H1 (cell line): ENCODE measurements at regions not wholly inside any gene's neighbourhood (a gene's known extent, or its start where the extent isn't known, plus 50 kb on each side); places are given as distances from the start of the nearest gene placed in this dataset.

Experiments
- CTCF ChIA-PET: fragments of 300-600 bp; sonication (Branson Sonifier 250); formaldehyde crosslinking; loops from one replicate; lab custom pipeline; 2021; ENCODE audit not compliant: partially characterized antibody; lab: Charles Lee
- POLR2A ChIA-PET: fragments of 300-600 bp; sonication (Branson Sonifier 250); formaldehyde crosslinking; loops from one replicate; lab custom pipeline; 2021; ENCODE audit warnings: inconsistent platforms; ENCODE audit not compliant: partially characterized antibody; lab: Charles Lee
- DNase-seq, 2 experiments: peaks; one replicate each; pipeline versions ENCODE4 v3.0.0 to v3.0.0-alpha.2; 2010 to 2022; ENCODE audit warnings: low spot score in 2 of 2, low read depth in 1 of 2, mixed read lengths in 1 of 2
- FAIRE-seq: peaks from 2 replicates; lab custom pipeline; 2011; peaks lifted over from hg19 to GRCh38; lab: Jason Lieb, UNC
- H2AFZ ChIP-seq: 2 replicates; pipeline ENCODE4 v1.8.1; 2012; ENCODE audit warnings: low read length, inconsistent platforms
- H2AK5ac ChIP-seq: 2 replicates; pipeline ENCODE4 v1.6.1; 2013; ENCODE audit warnings: low read depth, low read length
- H2BK120ac ChIP-seq: replicated peaks from 2 replicates; pipeline ENCODE3; 2013; ENCODE audit warnings: low read depth, low read length, inconsistent platforms
- H2BK12ac ChIP-seq: 2 replicates; pipeline ENCODE4 v1.6.1; 2013; ENCODE audit warnings: low read depth, low read length
- H2BK15ac ChIP-seq: 2 replicates; pipeline ENCODE4 v1.6.1; 2013; ENCODE audit warnings: low read length
- H2BK20ac ChIP-seq: 2 replicates; pipeline ENCODE4 v1.6.1; 2013; ENCODE audit warnings: low read length
- H2BK5ac ChIP-seq: 2 replicates; pipeline ENCODE4 v1.6.1; 2013; ENCODE audit warnings: low read depth, low read length
- H3K14ac ChIP-seq: 2 replicates; pipeline ENCODE4 v1.6.1; 2013; ENCODE audit warnings: inconsistent platforms; ENCODE audit not compliant: insufficient read length
- H3K18ac ChIP-seq: 2 replicates; pipeline ENCODE4 v1.6.1; 2013; ENCODE audit warnings: low read length; ENCODE audit errors: extremely low read depth
- H3K23ac ChIP-seq: 2 replicates; pipeline ENCODE4 v1.6.1; 2013; ENCODE audit warnings: inconsistent platforms; ENCODE audit not compliant: insufficient read length
- H3K23me2 ChIP-seq: 2 replicates; pipeline ENCODE4 v1.6.1; 2013; ENCODE audit warnings: low read depth, low read length
- H3K27ac ChIP-seq: 2 replicates; pipeline ENCODE4 v1.6.1; 2011; ENCODE audit warnings: low read depth, low read length, inconsistent platforms
- H3K27me3 ChIP-seq, 4 experiments: replicated peaks in 1 of 4; 1 replicate in 1 of 4; 2 replicates in 3 of 4; pipeline versions ENCODE4 v1.6.1 to v1.8.1; 2011 to 2013; ENCODE audit warnings: low read length in 3 of 4, mild to moderate bottlenecking in 3 of 4, inconsistent platforms in 2 of 4, mixed read lengths in 2 of 4, moderate library complexity in 1 of 4; ENCODE audit not compliant: control insufficient read depth in 3 of 4, insufficient read depth in 3 of 4; ENCODE audit errors: extremely low read depth in 1 of 4
- H3K36me3 ChIP-seq, 4 experiments: 2 replicates each; pipeline versions ENCODE4 v1.6.1 to v1.8.1; 2011 to 2013; ENCODE audit warnings: mild to moderate bottlenecking in 4 of 4, low read length in 3 of 4, moderate library complexity in 2 of 4, control low read depth in 1 of 4, inconsistent platforms in 1 of 4; ENCODE audit not compliant: insufficient read depth in 4 of 4, control insufficient read depth in 2 of 4
- H3K4ac ChIP-seq: replicated peaks from 2 replicates; pipeline ENCODE3; 2013; ENCODE audit warnings: low read length, low read depth, mixed read lengths, inconsistent platforms; ENCODE audit not compliant: insufficient read length
- H3K4me1 ChIP-seq, 4 experiments: replicated peaks in 1 of 4; 1 replicate in 1 of 4; 2 replicates in 3 of 4; pipeline versions ENCODE4 v1.6.1 to v1.8.1; 2011 to 2013; ENCODE audit warnings: low read length in 3 of 4, inconsistent platforms in 2 of 4, mixed read lengths in 1 of 4; ENCODE audit not compliant: insufficient read depth in 4 of 4, control insufficient read depth in 3 of 4
- H3K4me2 ChIP-seq, 2 experiments: 2 replicates each; pipeline versions ENCODE4 v1.6.1 to v1.8.1; 2011 to 2013; ENCODE audit warnings: low read depth in 2 of 2, low read length in 2 of 2, control low read depth in 1 of 2, inconsistent platforms in 1 of 2, mild to moderate bottlenecking in 1 of 2; ENCODE audit not compliant: insufficient read depth in 1 of 2
- H3K4me3 ChIP-seq, 4 experiments: fragments of 200-600, 300-600 bp in 1 of 4; sonication (generic), shearing (Covaris generic), sonication (Bioruptor Twin) in 1 of 4; 2 replicates each; pipeline versions ENCODE4 v1.5.1 to v1.8.1; 2011 to 2016; ENCODE audit warnings: low read length in 4 of 4, low read depth in 3 of 4, control low read depth in 2 of 4, inconsistent platforms in 2 of 4, mild to moderate bottlenecking in 2 of 4, mixed read lengths in 1 of 4, moderate library complexity in 1 of 4; ENCODE audit not compliant: insufficient read depth in 2 of 4; ENCODE audit errors: extremely low read depth in 1 of 4
- H3K56ac ChIP-seq: replicated peaks from 2 replicates; pipeline ENCODE3; 2013; ENCODE audit warnings: low read depth, mild to moderate bottlenecking, mixed read lengths, low read length, inconsistent platforms; ENCODE audit not compliant: insufficient read length
- H3K79me1 ChIP-seq: 2 replicates; pipeline ENCODE4 v1.6.1; 2013; ENCODE audit warnings: low read depth, low read length, control low read depth
- H3K79me2 ChIP-seq, 2 experiments: 2 replicates each; pipeline versions ENCODE4 v1.6.1 to v1.8.1; 2012 to 2013; ENCODE audit warnings: low read length in 2 of 2, mild to moderate bottlenecking in 2 of 2, inconsistent platforms in 1 of 2; ENCODE audit not compliant: insufficient read depth in 2 of 2, control insufficient read depth in 1 of 2
- H3K9ac ChIP-seq, 4 experiments: replicated peaks in 1 of 4; 1 replicate in 1 of 4; 2 replicates in 3 of 4; pipeline versions ENCODE4 v1.6.1 to v1.8.1; 2011 to 2013; ENCODE audit warnings: low read depth in 3 of 4, low read length in 3 of 4, control low read depth in 2 of 4, mild to moderate bottlenecking in 2 of 4, moderate library complexity in 2 of 4, inconsistent platforms in 1 of 4; ENCODE audit errors: extremely low read depth in 1 of 4
- H3K9me3 ChIP-seq, 2 experiments: 2 replicates each; pipeline versions ENCODE4 v1.6.1 to v1.8.1; 2012 to 2013; ENCODE audit warnings: mild to moderate bottlenecking in 2 of 2, moderate library complexity in 2 of 2, control low read depth in 1 of 2, inconsistent platforms in 1 of 2, low read depth in 1 of 2, low read length in 1 of 2, mixed read lengths in 1 of 2; ENCODE audit not compliant: insufficient read depth in 2 of 2
- H4K20me1 ChIP-seq, 2 experiments: replicated peaks in 1 of 2; 2 replicates each; pipeline versions ENCODE3 to v1.8.1; 2011 to 2013; ENCODE audit warnings: inconsistent platforms in 2 of 2, low read length in 2 of 2, mild to moderate bottlenecking in 1 of 2; ENCODE audit not compliant: insufficient read depth in 2 of 2, control insufficient read depth in 1 of 2
- H4K5ac ChIP-seq: 2 replicates; pipeline ENCODE4 v1.6.1; 2013; ENCODE audit warnings: low read length, low read depth, mixed read lengths, inconsistent platforms; ENCODE audit not compliant: insufficient read length
- H4K8ac ChIP-seq: 2 replicates; pipeline ENCODE4 v1.8.0; 2013; ENCODE audit warnings: mild to moderate bottlenecking, moderate library complexity, low read length, inconsistent platforms; ENCODE audit not compliant: insufficient read depth; ENCODE audit errors: extremely low read depth
- H4K91ac ChIP-seq: replicated peaks from 2 replicates; pipeline ENCODE3; 2013; ENCODE audit warnings: low read length, mixed read lengths, inconsistent platforms; ENCODE audit not compliant: insufficient read length
- CBX8 ChIP-seq: fragments of 300-800, 300-1000 bp; sonication (generic); IDR thresholded peaks from 2 replicates; pipeline ENCODE4 v1.7.1; 2016; ENCODE audit warnings: low read depth, low read length, borderline replicate concordance
- CTBP2 ChIP-seq: IDR thresholded peaks from 2 replicates; pipeline ENCODE4 v1.7.0; 2011; ENCODE audit warnings: borderline replicate concordance, mild to moderate bottlenecking, moderate library complexity, mixed read lengths, low read length; ENCODE audit not compliant: insufficient read depth, insufficient read length
- EZH2 ChIP-seq: fragments of 200-600 bp; sonication (generic); IDR thresholded peaks from 2 replicates; pipeline ENCODE4 v1.7.1; 2012; ENCODE audit warnings: low read depth, mild to moderate bottlenecking, moderate library complexity, low read length, inconsistent platforms; ENCODE audit not compliant: severe bottlenecking
- FOSL1 ChIP-seq: IDR thresholded peaks from 2 replicates; pipeline ENCODE4 v1.6.1; 2011; ENCODE audit warnings: mild to moderate bottlenecking, low read depth, low read length, moderate library complexity; ENCODE audit not compliant: insufficient read depth
- GABPA ChIP-seq: IDR thresholded peaks from 2 replicates; pipeline ENCODE4 v1.6.1; 2011; ENCODE audit warnings: mild to moderate bottlenecking, low read length, moderate library complexity, borderline replicate concordance; ENCODE audit not compliant: insufficient read depth
- NRF1 ChIP-seq: IDR thresholded peaks from 2 replicates; pipeline ENCODE4 v1.6.1; 2011; ENCODE audit warnings: mild to moderate bottlenecking, low read depth, low read length, improper control_type of control experiment
- SP1 ChIP-seq: IDR thresholded peaks from 2 replicates; pipeline ENCODE4 v1.6.1; 2011; ENCODE audit warnings: low read depth, low read length
- WGBS, 2 experiments: shearing (Covaris generic) in 1 of 2; methylation state at CpG; one replicate each; pipeline versions ENCODE4 v1.1.6 to v1.1.7; 2013 to 2015; ENCODE audit warnings: low lambda C conversion rate in 2 of 2, mixed read lengths in 2 of 2, inconsistent platforms in 1 of 2, low coverage in 1 of 2, missing lambda C conversion rate in 1 of 2; ENCODE audit not compliant: insufficient replicate concordance in 2 of 2, insufficient coverage in 1 of 2, insufficient read length in 1 of 2; ENCODE audit errors: extremely low coverage in 1 of 2, missing lambda C conversion rate in 1 of 2; 5-methylcytosine and 5-hydroxymethylcytosine counted together
- TF ChIP-seq, protein P1 (sequence below): IDR thresholded peaks from 2 replicates; pipeline ENCODE4 v1.6.1; 2012; ENCODE audit warnings: inconsistent platforms

DNA sequence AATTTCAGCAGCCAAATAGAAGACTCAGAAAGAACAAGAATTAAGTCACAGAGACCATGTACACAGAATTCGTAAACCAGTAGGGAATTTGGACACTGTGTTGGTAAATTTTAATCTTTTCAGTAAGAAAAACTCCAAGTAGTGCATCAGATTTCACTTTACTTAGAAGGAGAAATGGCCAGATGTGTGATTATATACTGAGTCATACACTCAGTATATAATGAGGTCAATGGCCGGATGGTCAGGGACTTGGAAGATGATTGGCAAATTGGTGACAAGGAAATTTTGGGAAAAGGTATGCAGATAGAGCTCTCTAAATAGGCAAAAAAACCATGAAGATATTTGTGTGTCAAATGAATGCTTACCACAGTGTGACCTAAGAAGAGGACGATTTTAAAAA, 399.8 kb upstream of the LRRC7 start:
- H3K27ac ChIP-seq, result no peak overlapping the region
- H3K9ac ChIP-seq, result no peak overlapping the region
- no peak overlapping the region for H3K14ac ChIP-seq
- H2BK15ac ChIP-seq, result no peak overlapping the region
- no peaks in the 10 kb centered on the region for H3K23me2 ChIP-seq
- WGBS, 2 experiments, result 90% methylated on average over 3 of the region's 3 CpGs; no CpG with 5 or more reads in 1 of the 2 experiments
- H3K56ac ChIP-seq, result no peak overlapping the region
- no peak overlapping the region for H2AFZ ChIP-seq
- CTCF ChIA-PET, result interaction anchor here (0.6 to 3.3 kb wide), 2 partner anchors 10 to 13 kb away, joined by 3 to 8 read pairs; no protein-coding TSS in a partner anchor
- no peak overlapping the region for H2AK5ac ChIP-seq
- H3K4me1 ChIP-seq, result no peaks in the 10 kb centered on the region
- H4K20me1 ChIP-seq, result no peaks in the 10 kb centered on the region
- no peaks in the 10 kb centered on the region for H3K36me3 ChIP-seq
- H4K8ac ChIP-seq, result no peak overlapping the region
- no peak overlapping the region for H3K4me2 ChIP-seq
- H3K27me3 ChIP-seq, result no peaks in the 10 kb centered on the region
- H3K18ac ChIP-seq, result no peak overlapping the region
- no peak overlapping the region for H2BK120ac ChIP-seq
- POLR2A ChIA-PET, result no interaction called here
- H3K9me3 ChIP-seq, result peaks cover 10 to 17% of the 10 kb centered on the region in 2 experiments; a peak in 2 of 4 replicates
- TF ChIP-seq FOSL1, result no peak
- no peak for TF ChIP-seq GABPA
- TF ChIP-seq NRF1, result no peak
- TF ChIP-seq, protein P1, sequence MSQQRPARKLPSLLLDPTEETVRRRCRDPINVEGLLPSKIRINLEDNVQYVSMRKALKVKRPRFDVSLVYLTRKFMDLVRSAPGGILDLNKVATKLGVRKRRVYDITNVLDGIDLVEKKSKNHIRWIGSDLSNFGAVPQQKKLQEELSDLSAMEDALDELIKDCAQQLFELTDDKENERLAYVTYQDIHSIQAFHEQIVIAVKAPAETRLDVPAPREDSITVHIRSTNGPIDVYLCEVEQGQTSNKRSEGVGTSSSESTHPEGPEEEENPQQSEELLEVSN, result no peak
- TF ChIP-seq EZH2, result no peak
- no peak for TF ChIP-seq CTBP2
- no peak for TF ChIP-seq SP1
- TF ChIP-seq CBX8, result no peak
- no peak overlapping the region for H2BK20ac ChIP-seq
- H2BK5ac ChIP-seq, result no peak overlapping the region
- DNase-seq (no peak), FAIRE-seq (no peak)
- no peak overlapping the region for H4K91ac ChIP-seq
- no peak overlapping the region for H2BK12ac ChIP-seq
- no peak overlapping the region for H4K5ac ChIP-seq
- no peak overlapping the region for H3K23ac ChIP-seq
- H3K4ac ChIP-seq, result no peak overlapping the region
- H3K4me3 ChIP-seq, result no peak overlapping the region
- no peaks in the 10 kb centered on the region for H3K79me2 ChIP-seq
- H3K79me1 ChIP-seq, result no peaks in the 10 kb centered on the region
